PC-3 (cell line): ENCODE measurements at regions not wholly inside any gene's neighbourhood (a gene's known extent, or its start where the extent isn't known, plus 50 kb on each side); places are given as distances from the start of the nearest gene placed in this dataset.

Experiments
- ATAC-seq: fragments of 200-7000 bp; cut with Tn5 transposase; 2 replicates; pipeline ENCODE4 v1.9.1; 2020; ENCODE audit warnings: mild to moderate bottlenecking, moderate library complexity
- BruUV-seq: library from RNA; stranded (reverse); fragments of 400-500 nt; replicated peaks from 2 replicates; lab custom pipeline; 2021; lab: Mats Ljungman, UMichigan
- CTCF ChIA-PET: fragments of 300-600 bp; sonication (Branson Sonifier 250); formaldehyde crosslinking; loops from one replicate; lab custom pipeline; 2022; ENCODE audit warnings: antibody characterized with exemption; lab: Charles Lee
- POLR2A ChIA-PET: fragments of 300-600 bp; sonication (Branson Sonifier 250); formaldehyde crosslinking; loops from one replicate; lab custom pipeline; 2022; ENCODE audit warnings: antibody characterized with exemption; ENCODE audit not compliant: unreplicated experiment; lab: Charles Lee
- DNase-seq: peaks from one replicate; pipeline ENCODE4 v3.0.0-alpha.2; 2015
- H2AFZ ChIP-seq: fragments of 300-600 bp; sonication (generic); 2 replicates; pipeline ENCODE4 v1.6.0; 2016; ENCODE audit warnings: antibody characterized with exemption, low read length
- H3F3A ChIP-seq: fragments of 300-600 bp; sonication (generic); one replicate; pipeline ENCODE4 v1.6.0; 2017; ENCODE audit warnings: antibody characterized with exemption, low read length, control low read depth, mild to moderate bottlenecking; ENCODE audit not compliant: unreplicated experiment
- H3K27ac ChIP-seq: fragments of 300-600 bp; sonication (generic); 2 replicates; pipeline ENCODE4 v1.5.1; 2016; ENCODE audit warnings: mild to moderate bottlenecking, low read length
- H3K27me3 ChIP-seq: fragments of 300-600 bp; sonication (generic); 2 replicates; pipeline ENCODE4 v1.6.1; 2016; ENCODE audit warnings: low read length, mixed read lengths
- H3K36me3 ChIP-seq: fragments of 300-600 bp; sonication (generic); 2 replicates; pipeline ENCODE4 v1.6.1; 2016; ENCODE audit warnings: low read depth, mixed run types, low read length, mixed read lengths
- H3K4me1 ChIP-seq: fragments of 300-600 bp; sonication (generic); 2 replicates; pipeline ENCODE4 v1.5.1; 2016; ENCODE audit warnings: low read length; ENCODE audit not compliant: insufficient read depth
- H3K4me2 ChIP-seq: fragments of 300-600 bp; sonication (generic); 2 replicates; pipeline ENCODE4 v1.6.0; 2016; ENCODE audit warnings: low read length
- H3K4me3 ChIP-seq: fragments of 300-600 bp; sonication (generic); 2 replicates; pipeline ENCODE4 v1.5.1; 2016; ENCODE audit warnings: mild to moderate bottlenecking, low read length, mixed read lengths
- H3K79me2 ChIP-seq: fragments of 300-600 bp; sonication (generic); 2 replicates; pipeline ENCODE4 v1.6.1; 2017; ENCODE audit warnings: low read length, mixed read lengths
- H3K9ac ChIP-seq: fragments of 300-600 bp; sonication (generic); 2 replicates; pipeline ENCODE4 v1.6.0; 2016; ENCODE audit warnings: mild to moderate bottlenecking, low read length
- H3K9me2 ChIP-seq: fragments of 300-600 bp; sonication (generic); replicated peaks from 2 replicates; pipeline ENCODE4 v1.6.1; 2016; ENCODE audit warnings: mixed run types, low read length, mixed read lengths
- H3K9me3 ChIP-seq: fragments of 300-600 bp; sonication (generic); 2 replicates; pipeline ENCODE4 v1.6.1; 2016; ENCODE audit warnings: low read length, mixed read lengths
- H4K20me1 ChIP-seq: fragments of 300-600 bp; sonication (generic); 2 replicates; pipeline ENCODE4 v1.6.1; 2016; ENCODE audit warnings: low read length, mixed read lengths
- EZH2 ChIP-seq: fragments of 300-600 bp; sonication (generic); IDR thresholded peaks from one replicate; pipeline ENCODE4 v1.6.1; 2017; ENCODE audit warnings: antibody characterized with exemption, mild to moderate bottlenecking, low read length; ENCODE audit not compliant: unreplicated experiment
- EZH2phosphoT487 ChIP-seq: fragments of 300-600 bp; sonication (generic); IDR thresholded peaks from 2 replicates; pipeline ENCODE4 v1.6.1; 2018; ENCODE audit warnings: mild to moderate bottlenecking, antibody characterized with exemption, low read length, borderline replicate concordance
- intact Hi-C: fragments of 100-400 bp; cut with micrococcal nuclease; formaldehyde crosslinking; loops from 2 replicates; pipeline ENCODE4 v1.9.0; 2023
- TF ChIP-seq, protein P1 (sequence below): fragments of 300-600 bp; sonication (generic); conservative IDR thresholded peaks from 2 replicates; pipeline ENCODE4 v1.5.1; 2017; ENCODE audit warnings: antibody characterized with exemption, low read depth, mild to moderate bottlenecking, low read length

DNA sequence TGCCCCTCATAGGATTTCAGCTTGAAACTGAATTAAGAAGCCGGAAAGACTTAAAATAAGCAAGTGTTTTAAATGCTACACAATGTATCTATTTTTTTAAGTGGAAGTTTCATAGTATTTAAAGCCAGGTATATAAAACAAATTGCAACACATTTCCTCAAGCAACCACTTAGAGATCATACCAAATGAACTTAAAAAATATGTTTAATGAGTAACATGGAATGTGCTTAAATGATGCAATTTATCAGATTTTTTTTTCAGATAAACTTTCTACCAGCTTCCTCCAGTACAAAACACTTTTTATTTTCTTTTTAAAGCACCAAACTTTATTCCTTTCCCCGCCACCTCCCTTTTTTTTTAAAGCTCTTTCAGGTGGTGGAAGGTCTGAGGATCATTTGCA lies 534.3 kb downstream of the BMP2 start:
- no TSS peak for BruUV-seq
- POLR2A ChIA-PET = no interaction called here
- intact Hi-C loops = no loop called here
- H3K79me2 ChIP-seq = no peaks in the 10 kb centered on the region
- no peaks in the 10 kb centered on the region for H3K9me2 ChIP-seq
- H3K9me3 ChIP-seq = 0 out of 2 replicates have a peak, but pooled peaks cover 3% of the 10 kb centered on the region
- CTCF ChIA-PET = no interaction called here
- H3K36me3 ChIP-seq = no peaks in the 10 kb centered on the region
- TF ChIP-seq EZH2phosphoT487 (no peak), EZH2 (no peak)
- TF ChIP-seq, protein P1, sequence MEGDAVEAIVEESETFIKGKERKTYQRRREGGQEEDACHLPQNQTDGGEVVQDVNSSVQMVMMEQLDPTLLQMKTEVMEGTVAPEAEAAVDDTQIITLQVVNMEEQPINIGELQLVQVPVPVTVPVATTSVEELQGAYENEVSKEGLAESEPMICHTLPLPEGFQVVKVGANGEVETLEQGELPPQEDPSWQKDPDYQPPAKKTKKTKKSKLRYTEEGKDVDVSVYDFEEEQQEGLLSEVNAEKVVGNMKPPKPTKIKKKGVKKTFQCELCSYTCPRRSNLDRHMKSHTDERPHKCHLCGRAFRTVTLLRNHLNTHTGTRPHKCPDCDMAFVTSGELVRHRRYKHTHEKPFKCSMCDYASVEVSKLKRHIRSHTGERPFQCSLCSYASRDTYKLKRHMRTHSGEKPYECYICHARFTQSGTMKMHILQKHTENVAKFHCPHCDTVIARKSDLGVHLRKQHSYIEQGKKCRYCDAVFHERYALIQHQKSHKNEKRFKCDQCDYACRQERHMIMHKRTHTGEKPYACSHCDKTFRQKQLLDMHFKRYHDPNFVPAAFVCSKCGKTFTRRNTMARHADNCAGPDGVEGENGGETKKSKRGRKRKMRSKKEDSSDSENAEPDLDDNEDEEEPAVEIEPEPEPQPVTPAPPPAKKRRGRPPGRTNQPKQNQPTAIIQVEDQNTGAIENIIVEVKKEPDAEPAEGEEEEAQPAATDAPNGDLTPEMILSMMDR = no peak
- H3K4me3 ChIP-seq = no peak overlapping the region
- peaks cover 77% of the 10 kb centered on the region for H3K27me3 ChIP-seq
- no peak overlapping the region for H3K27ac ChIP-seq
- no peaks in the 10 kb centered on the region for H3F3A ChIP-seq
- H3K9ac ChIP-seq = no peak overlapping the region
- H3K4me2 ChIP-seq = no peak overlapping the region
- no peaks in the 10 kb centered on the region for H3K4me1 ChIP-seq
- H2AFZ ChIP-seq = no peak overlapping the region
- ATAC-seq (no peak), DNase-seq (no peak)
- no peaks in the 10 kb centered on the region for H4K20me1 ChIP-seq

DNA sequence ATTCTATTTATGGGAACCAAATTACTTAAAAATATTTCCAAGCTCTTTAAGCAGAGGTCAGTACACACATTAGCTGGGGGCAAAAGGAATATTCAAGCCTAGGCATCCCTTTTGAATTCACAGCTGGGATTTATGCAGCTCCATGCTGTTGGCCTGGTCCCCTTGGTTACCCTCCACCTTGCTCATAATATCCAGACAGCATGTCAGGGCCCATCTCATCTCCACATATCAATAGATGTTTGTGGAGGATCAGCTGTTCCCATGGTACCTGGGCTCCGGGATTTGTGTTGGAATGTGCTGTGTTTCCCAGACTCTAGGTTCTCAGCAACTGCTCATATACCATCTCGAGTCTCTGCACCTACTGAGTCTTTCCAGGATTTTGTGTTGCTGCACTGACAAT lies 534.8 kb downstream of the BMP2 start:
- H3K27me3 ChIP-seq = peaks cover 77% of the 10 kb centered on the region
- no peak for ATAC-seq
- DNase-seq = no peak
- no peaks in the 10 kb centered on the region for H3K4me1 ChIP-seq
- no peaks in the 10 kb centered on the region for H3F3A ChIP-seq
- intact Hi-C loops = no loop called here
- no peaks in the 10 kb centered on the region for H3K79me2 ChIP-seq
- H3K27ac ChIP-seq = no peak overlapping the region
- H4K20me1 ChIP-seq = no peaks in the 10 kb centered on the region
- no peaks in the 10 kb centered on the region for H3K36me3 ChIP-seq
- no peak overlapping the region for H3K4me2 ChIP-seq
- H3K4me3 ChIP-seq = no peak overlapping the region
- CTCF ChIA-PET = no interaction called here
- BruUV-seq = no TSS peak
- H3K9me3 ChIP-seq = 0 out of 2 replicates have a peak, but pooled peaks cover 3% of the 10 kb centered on the region
- H3K9me2 ChIP-seq = no peaks in the 10 kb centered on the region
- TF ChIP-seq, protein P1 = no peak
- TF ChIP-seq EZH2 = no peak
- TF ChIP-seq EZH2phosphoT487 = no peak
- no peak overlapping the region for H2AFZ ChIP-seq
- POLR2A ChIA-PET = no interaction called here
- H3K9ac ChIP-seq = no peak overlapping the region

DNA sequence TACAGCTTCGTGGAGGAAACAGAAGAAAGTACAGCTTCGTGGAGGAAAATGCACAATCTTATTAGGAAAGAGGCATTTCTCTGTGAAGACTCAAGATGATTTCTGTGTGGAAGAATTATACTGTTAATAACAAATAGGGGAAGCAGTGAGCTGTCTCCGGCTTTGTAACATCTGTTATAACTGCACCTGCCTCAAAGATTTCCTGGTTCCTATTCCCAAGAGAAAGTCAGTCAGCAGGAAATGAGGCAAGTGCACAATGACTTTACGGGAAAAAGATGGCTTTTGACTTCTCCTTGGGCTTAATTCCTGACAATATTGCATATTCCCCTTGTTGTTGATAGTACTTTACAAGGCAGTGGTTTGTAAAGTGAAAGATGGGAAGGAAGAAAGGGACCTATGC lies 538.5 kb downstream of the BMP2 start:
- Histone ChIP-seq H3K9me2 (no peaks in the 10 kb centered on the region), H2AFZ (no peak overlapping the region), H3K79me2 (no peaks in the 10 kb centered on the region), H3K36me3 (no peaks in the 10 kb centered on the region), H3K9me3 (no peaks in the 10 kb centered on the region), H3K4me3 (no peak overlapping the region), H3K27ac (no peak overlapping the region), H3K4me1 (no peaks in the 10 kb centered on the region), H3K27me3 (peaks cover 70% of the 10 kb centered on the region), H3K4me2 (no peak overlapping the region), H3F3A (no peaks in the 10 kb centered on the region), H4K20me1 (no peaks in the 10 kb centered on the region), H3K9ac (no peak overlapping the region)
- ChIA-PET CTCF (no interaction called here), POLR2A (no interaction called here)
- DNase-seq (no peak), ATAC-seq (no peak)
- no peak for TF ChIP-seq EZH2phosphoT487
- no peak for TF ChIP-seq EZH2
- TF ChIP-seq, protein P1 = no peak
- intact Hi-C loops = no loop called here
- no TSS peak for BruUV-seq
